Left hindlimb (tissue), 1 donor: ENCODE measurements at regions not wholly inside any gene's neighbourhood (a gene's known extent, or its start where the extent isn't known, plus 50 kb on each side); places are given as distances from the start of the nearest gene placed in this dataset.

ENCODE experiments used
- DNase-seq: peaks from one replicate; pipeline ENCODE4 v3.0.0-alpha.2; 2018

GRCh38 chr11:134794192-134794591 lies 382.1 kb upstream of the B3GAT1 start:
- no peak for DNase-seq

GRCh38 chr11:134792677-134793076 lies 380.6 kb upstream of the B3GAT1 start:
- DNase-seq = no peak

- no peak for DNase-seq
These were observed 380.0 kb upstream of the B3GAT1 start for GRCh38 chr11:134792044-134792443.

- DNase-seq = no peak
These were observed 379.1 kb upstream of the B3GAT1 start for GRCh38 chr11:134791102-134791501.

- DNase-seq = no peak
These were observed 377.1 kb upstream of the B3GAT1 start for GRCh38 chr11:134789104-134789503.

GRCh38 chr11:134786636-134787035 lies 374.6 kb upstream of the B3GAT1 start:
- DNase-seq = no peak

- no peak for DNase-seq
These were observed 373.7 kb upstream of the B3GAT1 start for GRCh38 chr11:134785660-134786284.

- DNase-seq = no peak
These were observed 373.0 kb upstream of the B3GAT1 start for GRCh38 chr11:134785059-134785458.

GRCh38 chr11:134784568-134784967 lies 372.5 kb upstream of the B3GAT1 start:
- no peak for DNase-seq

- DNase-seq = no peak
These were observed 372.0 kb upstream of the B3GAT1 start for GRCh38 chr11:134784046-134784445.

- no peak for DNase-seq
These were observed 371.2 kb upstream of the B3GAT1 start for GRCh38 chr11:134783234-134783633.

- DNase-seq = no peak
These were observed 369.4 kb upstream of the B3GAT1 start for GRCh38 chr11:134781380-134781866.

GRCh38 chr11:134780486-134781147 lies 368.6 kb upstream of the B3GAT1 start:
- no peak for DNase-seq

- DNase-seq = no peak
These were observed 367.1 kb upstream of the B3GAT1 start for GRCh38 chr11:134779179-134779578.

- DNase-seq = no peak
These were observed 356.4 kb upstream of the B3GAT1 start for GRCh38 chr11:134768463-134768862.

GRCh38 chr11:134765565-134765964 lies 353.5 kb upstream of the B3GAT1 start:
- DNase-seq = no peak

- DNase-seq = no peak
These were observed 352.9 kb upstream of the B3GAT1 start for GRCh38 chr11:134764966-134765365.

- no peak for DNase-seq
These were observed 352.3 kb upstream of the B3GAT1 start for GRCh38 chr11:134764367-134764766.

- no peak for DNase-seq
These were observed 351.0 kb upstream of the B3GAT1 start for GRCh38 chr11:134763030-134763388.

GRCh38 chr11:134762248-134763029 lies 350.4 kb upstream of the B3GAT1 start:
- DNase-seq = no peak

GRCh38 chr11:134761926-134762247 lies 349.8 kb upstream of the B3GAT1 start:
- no peak for DNase-seq

GRCh38 chr11:134761386-134761785 lies 349.3 kb upstream of the B3GAT1 start:
- no peak for DNase-seq

GRCh38 chr11:134760957-134761356 lies 348.9 kb upstream of the B3GAT1 start:
- DNase-seq = no peak

- DNase-seq = no peak
These were observed 348.3 kb upstream of the B3GAT1 start for GRCh38 chr11:134760299-134760698.
